ENCODE measurements at regions not wholly inside any gene's neighbourhood (a gene's known extent, or its start where the extent isn't known, plus 50 kb on each side); places are given as distances from the start of the nearest gene placed in this dataset.
A peak's percentile ranks its signal among the peaks of the same experiment; 100 is the strongest.

DNA sequence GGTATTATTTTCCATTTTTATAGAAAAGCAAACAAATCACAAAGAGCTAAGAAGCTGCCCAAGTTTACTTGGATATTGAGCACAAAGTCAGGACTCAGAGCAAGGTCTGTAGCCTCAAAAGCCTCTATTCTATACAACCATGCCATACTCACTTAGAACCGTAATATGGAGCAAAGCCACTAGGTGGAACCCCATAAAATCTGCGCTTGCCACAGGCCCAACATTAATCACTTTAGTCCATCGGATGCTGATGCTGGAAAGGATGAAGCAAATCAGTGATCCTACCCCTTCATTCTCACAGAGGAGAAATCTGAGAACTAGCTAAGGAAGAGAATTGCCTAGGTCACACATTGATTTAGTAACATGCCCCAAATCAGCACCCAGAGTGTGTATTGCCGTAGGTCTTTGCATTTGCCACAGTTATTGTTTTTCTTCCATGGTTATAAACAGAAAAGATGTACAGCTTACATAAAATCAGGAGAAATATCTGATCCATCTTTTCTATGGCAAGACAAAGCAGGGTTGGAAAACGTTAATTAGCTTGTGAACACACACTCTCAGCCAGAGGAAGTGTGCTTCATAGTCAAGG, 56.7 kb upstream of the RAB38 start:
- peak; percentile 56 for DNase-seq

GRCh38 chr11:88229303-88229702, 54.1 kb upstream of the RAB38 start:
- no peak for DNase-seq
